ENCODE measurements at regions not wholly inside any gene's neighbourhood (a gene's known extent, or its start where the extent isn't known, plus 50 kb on each side); places are given as distances from the start of the nearest gene placed in this dataset.

DNA sequence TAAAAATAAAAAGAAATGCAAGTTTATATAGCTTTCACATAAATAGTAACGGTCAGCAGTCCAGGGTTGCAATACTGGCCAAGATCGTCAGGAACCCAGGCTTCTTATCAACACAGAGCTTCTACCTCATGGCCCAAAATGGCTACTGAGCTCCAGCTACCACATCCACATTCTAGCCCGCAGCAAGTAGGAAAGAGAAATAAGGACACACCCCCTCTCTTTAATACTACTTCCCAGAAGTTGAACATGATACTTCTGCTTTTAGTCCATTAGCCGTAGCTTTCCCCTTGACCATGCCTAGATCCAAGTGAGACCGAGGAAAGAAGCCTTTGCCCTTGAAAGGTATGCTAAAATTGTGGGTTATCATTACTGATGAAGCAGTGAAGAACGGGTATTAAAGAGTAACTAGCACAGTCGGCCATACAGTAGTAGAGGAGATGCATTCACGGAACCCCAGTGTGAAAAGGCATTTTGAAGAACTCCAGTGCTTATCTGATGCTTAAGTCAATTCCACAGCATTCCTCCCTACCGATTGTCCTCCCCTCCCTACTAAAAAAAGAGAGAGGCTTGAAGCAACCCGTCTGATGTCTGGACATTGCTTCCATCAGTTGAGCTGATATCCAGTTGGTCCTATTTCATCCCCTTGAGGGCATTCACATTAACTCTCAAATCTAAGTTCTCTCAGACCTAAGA lies 226.9 kb upstream of the RREB1 start:
- TF ChIP-seq, protein P1, sequence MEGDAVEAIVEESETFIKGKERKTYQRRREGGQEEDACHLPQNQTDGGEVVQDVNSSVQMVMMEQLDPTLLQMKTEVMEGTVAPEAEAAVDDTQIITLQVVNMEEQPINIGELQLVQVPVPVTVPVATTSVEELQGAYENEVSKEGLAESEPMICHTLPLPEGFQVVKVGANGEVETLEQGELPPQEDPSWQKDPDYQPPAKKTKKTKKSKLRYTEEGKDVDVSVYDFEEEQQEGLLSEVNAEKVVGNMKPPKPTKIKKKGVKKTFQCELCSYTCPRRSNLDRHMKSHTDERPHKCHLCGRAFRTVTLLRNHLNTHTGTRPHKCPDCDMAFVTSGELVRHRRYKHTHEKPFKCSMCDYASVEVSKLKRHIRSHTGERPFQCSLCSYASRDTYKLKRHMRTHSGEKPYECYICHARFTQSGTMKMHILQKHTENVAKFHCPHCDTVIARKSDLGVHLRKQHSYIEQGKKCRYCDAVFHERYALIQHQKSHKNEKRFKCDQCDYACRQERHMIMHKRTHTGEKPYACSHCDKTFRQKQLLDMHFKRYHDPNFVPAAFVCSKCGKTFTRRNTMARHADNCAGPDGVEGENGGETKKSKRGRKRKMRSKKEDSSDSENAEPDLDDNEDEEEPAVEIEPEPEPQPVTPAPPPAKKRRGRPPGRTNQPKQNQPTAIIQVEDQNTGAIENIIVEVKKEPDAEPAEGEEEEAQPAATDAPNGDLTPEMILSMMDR (IDR thresholded peaks at IDR 0.05) = no peak
- no peak for TF ChIP-seq POLR2A (IDR thresholded peaks at IDR 0.05)
